Liver (tissue), 8 donors: ENCODE measurements at regions not wholly inside any gene's neighbourhood (a gene's known extent, or its start where the extent isn't known, plus 50 kb on each side); places are given as distances from the start of the nearest gene placed in this dataset.

Source experiments
- DNase-seq: peaks from one replicate; pipeline ENCODE4 v3.0.0-alpha.2; 2017; ENCODE audit warnings: low spot score
- H3K27ac ChIP-seq, 2 donors: one replicate each; pipeline ENCODE4 v1.7.0; 2013; ENCODE audit warnings: inconsistent platforms in 2 of 2, low read length in 2 of 2, control low read depth in 1 of 2, low read depth in 1 of 2, mild to moderate bottlenecking in 1 of 2
- H3K27me3 ChIP-seq, 4 donors: one replicate each; pipeline versions ENCODE4 v1.6.1 to v1.7.0; 2013; ENCODE audit warnings: low read length in 3 of 4, inconsistent platforms in 1 of 4, mild to moderate bottlenecking in 1 of 4, moderate library complexity in 1 of 4; ENCODE audit not compliant: control insufficient read depth in 4 of 4, insufficient read depth in 4 of 4
- H3K36me3 ChIP-seq, 4 donors: one replicate each; pipeline versions ENCODE4 v1.6.1 to v1.7.0; 2013; ENCODE audit warnings: low read length in 3 of 4, mild to moderate bottlenecking in 3 of 4, low read depth in 1 of 4, moderate library complexity in 1 of 4; ENCODE audit not compliant: control insufficient read depth in 4 of 4, insufficient read depth in 3 of 4
- H3K4me1 ChIP-seq, 4 donors: one replicate each; pipeline versions ENCODE4 v1.6.1 to v1.7.0; 2013; ENCODE audit warnings: low read length in 3 of 4, mild to moderate bottlenecking in 3 of 4, moderate library complexity in 1 of 4; ENCODE audit not compliant: control insufficient read depth in 4 of 4, insufficient read depth in 4 of 4
- H3K4me3 ChIP-seq, 3 donors: one replicate each; pipeline versions ENCODE4 v1.6.1 to v1.7.0; 2013; ENCODE audit warnings: low read length in 3 of 3, control low read depth in 1 of 3, low read depth in 1 of 3, mild to moderate bottlenecking in 1 of 3
- H3K9ac ChIP-seq, 2 donors: one replicate each; pipeline ENCODE4 v1.7.0; 2013; ENCODE audit warnings: low read length in 2 of 2, mild to moderate bottlenecking in 2 of 2, moderate library complexity in 2 of 2, control low read depth in 1 of 2, low read depth in 1 of 2
- H3K9me3 ChIP-seq, 4 donors: one replicate each; pipeline versions ENCODE4 v1.6.1 to v1.7.0; 2013; ENCODE audit warnings: low read length in 3 of 4; ENCODE audit not compliant: control insufficient read depth in 4 of 4
- CTCF ChIP-seq: fragments of 150-350 bp; IDR thresholded peaks from 2 replicates; pipeline ENCODE4 v1.5.1; 2017; ENCODE audit warnings: improper control_type of control experiment, low read depth, low read length; ENCODE audit not compliant: missing input control
- EGR1 ChIP-seq, 2 donors: IDR thresholded peaks; 2 replicates each; pipeline ENCODE4 v1.6.1; 2016 to 2018; ENCODE audit warnings: antibody characterized with exemption in 2 of 2, low read depth in 2 of 2
- FOXA1 ChIP-seq: IDR thresholded peaks from 2 replicates; pipeline ENCODE4 v1.6.1; 2016; ENCODE audit warnings: antibody characterized with exemption
- FOXA2 ChIP-seq: IDR thresholded peaks from 2 replicates; pipeline ENCODE4 v1.6.1; 2016; ENCODE audit warnings: antibody characterized with exemption
- GABPA ChIP-seq, 2 donors: IDR thresholded peaks in 1 of 2; conservative IDR thresholded peaks in 1 of 2; 2 replicates each; pipeline ENCODE4 v1.6.1; 2016; ENCODE audit warnings: antibody characterized with exemption in 2 of 2, mild to moderate bottlenecking in 1 of 2, moderate library complexity in 1 of 2
- HNF4A ChIP-seq, 2 donors: conservative IDR thresholded peaks; 2 replicates each; pipeline ENCODE4 v1.6.1; 2016; ENCODE audit warnings: antibody characterized with exemption in 2 of 2, mild to moderate bottlenecking in 2 of 2
- HNF4G ChIP-seq: IDR thresholded peaks from 2 replicates; pipeline ENCODE4 v1.6.1; 2016; ENCODE audit warnings: antibody characterized with exemption
- JUND ChIP-seq, 2 donors: IDR thresholded peaks; 2 replicates each; pipeline ENCODE4 v1.6.1; 2016; ENCODE audit warnings: antibody characterized with exemption in 2 of 2
- MAX ChIP-seq: IDR thresholded peaks from 2 replicates; pipeline ENCODE4 v1.6.1; 2016; ENCODE audit warnings: antibody characterized with exemption
- NR2F2 ChIP-seq: IDR thresholded peaks from 2 replicates; pipeline ENCODE4 v1.6.1; 2016; ENCODE audit warnings: antibody characterized with exemption
- RAD21 ChIP-seq, 2 donors: IDR thresholded peaks; 2 replicates each; pipeline ENCODE4 v1.6.1; 2016; ENCODE audit warnings: antibody characterized with exemption in 2 of 2, mild to moderate bottlenecking in 2 of 2
- REST ChIP-seq: IDR thresholded peaks from 2 replicates; pipeline ENCODE4 v1.6.1; 2016; ENCODE audit warnings: antibody characterized with exemption, mild to moderate bottlenecking
- RXRA ChIP-seq, 2 donors: IDR thresholded peaks; 2 replicates each; pipeline ENCODE4 v1.6.1; 2017 to 2018; ENCODE audit warnings: antibody characterized with exemption in 2 of 2, mild to moderate bottlenecking in 1 of 2
- SP1 ChIP-seq: IDR thresholded peaks from 2 replicates; pipeline ENCODE4 v1.6.1; 2018; ENCODE audit warnings: antibody characterized with exemption, mild to moderate bottlenecking
- TAF1 ChIP-seq: conservative IDR thresholded peaks from 2 replicates; pipeline ENCODE4 v1.6.1; 2016; ENCODE audit warnings: antibody characterized with exemption, mild to moderate bottlenecking
- YY1 ChIP-seq: IDR thresholded peaks from 2 replicates; pipeline ENCODE4 v1.6.1; 2016; ENCODE audit warnings: antibody characterized with exemption, mild to moderate bottlenecking
- WGBS: extraction: QIAGEN DNeasy Blood & Tissue Kit; methylation state at CpG from one replicate; pipeline ENCODE4 v1.1.7; 2013; 5-methylcytosine and 5-hydroxymethylcytosine counted together
- donor health status: healthy.
- donor health status: healthy.
- donor health status: healthy.
- donor health status: healthy.
- donor health status: healthy.

GRCh38 chr20:56194042-56194441 is 54.5 kb upstream of the MC3R start:
- TF ChIP-seq GABPA (IDR thresholded peaks at IDR 0.05 in 1 of 2, conservative IDR thresholded peaks at IDR 0.05 in 1 of 2) (no peak), RAD21 (IDR thresholded peaks at IDR 0.05) (no peak)
- Histone ChIP-seq H3K4me3 (no peak overlapping the region), H3K9me3 (peaks cover 0 to 5% (median 0%) of the 10 kb centered on the region in 4 donors), H3K9ac (no peak overlapping the region), H3K27me3 (peaks cover 0 to 4% (median 2%) of the 10 kb centered on the region in 4 donors), H3K4me1 (no peaks in the 10 kb centered on the region), H3K27ac (no peak overlapping the region), H3K36me3 (no peaks in the 10 kb centered on the region)
- no peak for DNase-seq
- 47% methylated on average over 5 of the region's 5 CpGs for WGBS

- Histone ChIP-seq H3K4me1 (no peaks in the 10 kb centered on the region), H3K4me3 (no peak overlapping the region), H3K27ac (no peak overlapping the region), H3K9me3 (peaks cover 3 to 21% (median 10%) of the 10 kb centered on the region in 4 donors), H3K36me3 (no peaks in the 10 kb centered on the region), H3K9ac (no peak overlapping the region), H3K27me3 (peaks cover 0 to 8% (median 2%) of the 10 kb centered on the region in 4 donors)
- 69% methylated on average over 2 of the region's 2 CpGs for WGBS
- DNase-seq, result no peak
- TF ChIP-seq RXRA (IDR thresholded peaks at IDR 0.05), result no peak
- no peak for TF ChIP-seq NR2F2
- TF ChIP-seq RAD21 (IDR thresholded peaks at IDR 0.05), result no peak
- TF ChIP-seq HNF4A (conservative IDR thresholded peaks at IDR 0.05), result no peak
- no peak for TF ChIP-seq FOXA2
- no peak for TF ChIP-seq SP1
- TF ChIP-seq JUND (IDR thresholded peaks at IDR 0.05), result no peak
- TF ChIP-seq TAF1, result no peak
- no peak for TF ChIP-seq EGR1 (IDR thresholded peaks at IDR 0.05; ENCODE audit: low read depth in 2 of 2)
- no peak for TF ChIP-seq HNF4G
- TF ChIP-seq YY1, result no peak
- no peak for TF ChIP-seq MAX
- TF ChIP-seq CTCF, result no peak
- TF ChIP-seq FOXA1, result no peak
- no peak for TF ChIP-seq REST
Observed at GRCh38 chr20:56195946-56196345, 52.6 kb upstream of the MC3R start.
